Left lung (tissue), 4 donors: ENCODE measurements at regions not wholly inside any gene's neighbourhood (a gene's known extent, or its start where the extent isn't known, plus 50 kb on each side); places are given as distances from the start of the nearest gene placed in this dataset.

Experiments
- ATAC-seq: fragments of 200-7000 bp; cut with Tn5 transposase; one replicate; pipeline ENCODE4 v1.9.1; 2020; ENCODE audit warnings: moderate library complexity
- DNase-seq, 4 donors: peaks; one replicate each; pipeline ENCODE4 v3.0.0-alpha.2; 2013 to 2020
- H3K27ac ChIP-seq, 2 donors: fragments of 200-600 bp; sonication (generic) in 1 of 2; one replicate each; pipeline versions ENCODE4 v1.5.0 to v1.8.0; 2020 to 2021
- H3K27me3 ChIP-seq, 2 donors: fragments of 200-600 bp; sonication (generic) in 1 of 2; one replicate each; pipeline versions ENCODE4 v1.5.0 to v1.8.0; 2020 to 2021
- H3K36me3 ChIP-seq, 2 donors: fragments of 200-600 bp; sonication (generic) in 1 of 2; one replicate each; pipeline versions ENCODE4 v1.5.0 to v1.8.0; 2020 to 2021
- H3K4me1 ChIP-seq, 2 donors: fragments of 200-600 bp; one replicate each; pipeline ENCODE4 v1.8.0; 2021
- H3K4me3 ChIP-seq, 2 donors: fragments of 200-600 bp; sonication (generic) in 1 of 2; one replicate each; pipeline versions ENCODE4 v1.5.0 to v1.8.0; 2020 to 2021; ENCODE audit warnings: mild to moderate bottlenecking in 1 of 2
- H3K9me3 ChIP-seq, 2 donors: fragments of 200-600 bp; sonication (generic) in 1 of 2; one replicate each; pipeline versions ENCODE4 v1.5.0 to v1.8.0; 2020 to 2021
- intact Hi-C, 2 donors: fragments of 100-400 bp; cut with DNase I; formaldehyde crosslinking; loops; one replicate each; pipeline versions ENCODE4 v1.11.2 to v1.14.2; 2022
- TF ChIP-seq, protein P1 (sequence below), 2 donors: fragments of 200-600 bp; sonication (generic) in 1 of 2; IDR thresholded peaks; one replicate each; pipeline versions ENCODE4 v1.5.0 to v1.8.0; 2021; ENCODE audit warnings: antibody characterized with exemption in 2 of 2
- donor health status: DM: no; HTN: yes; CAD: no.
- donor health status: DM: no; HTN: no; CAD: no.

DNA sequence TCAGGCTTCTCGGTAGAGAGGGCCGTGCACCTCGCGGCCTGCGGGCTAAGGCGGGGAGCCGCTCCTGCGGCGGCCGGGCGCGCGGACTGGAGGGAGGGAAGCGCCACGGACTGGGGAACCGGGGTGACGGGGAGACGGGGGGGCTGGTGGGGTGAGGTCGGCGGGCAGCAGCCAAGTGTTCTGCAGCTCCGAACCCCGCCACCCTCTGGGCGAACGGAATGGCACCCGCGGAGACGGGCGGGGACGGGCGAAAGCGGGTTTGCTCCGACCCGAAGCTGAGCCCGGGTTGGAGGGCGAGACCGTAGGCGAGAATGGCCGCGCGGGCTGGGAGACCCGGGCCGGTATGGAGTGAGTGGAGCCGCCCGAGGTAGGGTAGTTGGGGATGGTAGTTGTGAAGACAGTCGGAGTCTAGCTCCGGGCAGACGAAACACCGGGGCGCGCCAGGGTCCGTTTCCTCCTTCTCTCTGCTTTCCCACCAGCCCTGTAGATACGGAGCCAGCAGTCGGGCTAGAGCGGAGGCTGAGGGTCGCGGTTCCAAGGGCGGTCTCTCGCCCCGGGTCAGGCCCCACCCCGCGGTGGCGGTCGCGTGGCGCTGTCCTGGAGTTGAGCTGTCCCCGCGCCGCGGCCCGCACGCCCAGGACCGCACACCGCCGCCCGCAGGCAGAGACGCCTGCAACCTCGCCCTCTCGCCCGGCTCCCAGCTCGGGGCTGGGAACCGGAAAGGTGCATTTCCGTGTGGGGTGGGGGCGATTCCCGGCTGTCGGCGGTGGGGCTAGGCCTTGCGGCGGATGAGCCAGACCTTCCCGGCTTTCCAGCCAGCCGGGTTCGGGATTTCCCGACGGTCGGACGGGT is 160.3 kb upstream of the SIX2 start:
- no peak overlapping the region for H3K27ac ChIP-seq
- TF ChIP-seq, protein P1, sequence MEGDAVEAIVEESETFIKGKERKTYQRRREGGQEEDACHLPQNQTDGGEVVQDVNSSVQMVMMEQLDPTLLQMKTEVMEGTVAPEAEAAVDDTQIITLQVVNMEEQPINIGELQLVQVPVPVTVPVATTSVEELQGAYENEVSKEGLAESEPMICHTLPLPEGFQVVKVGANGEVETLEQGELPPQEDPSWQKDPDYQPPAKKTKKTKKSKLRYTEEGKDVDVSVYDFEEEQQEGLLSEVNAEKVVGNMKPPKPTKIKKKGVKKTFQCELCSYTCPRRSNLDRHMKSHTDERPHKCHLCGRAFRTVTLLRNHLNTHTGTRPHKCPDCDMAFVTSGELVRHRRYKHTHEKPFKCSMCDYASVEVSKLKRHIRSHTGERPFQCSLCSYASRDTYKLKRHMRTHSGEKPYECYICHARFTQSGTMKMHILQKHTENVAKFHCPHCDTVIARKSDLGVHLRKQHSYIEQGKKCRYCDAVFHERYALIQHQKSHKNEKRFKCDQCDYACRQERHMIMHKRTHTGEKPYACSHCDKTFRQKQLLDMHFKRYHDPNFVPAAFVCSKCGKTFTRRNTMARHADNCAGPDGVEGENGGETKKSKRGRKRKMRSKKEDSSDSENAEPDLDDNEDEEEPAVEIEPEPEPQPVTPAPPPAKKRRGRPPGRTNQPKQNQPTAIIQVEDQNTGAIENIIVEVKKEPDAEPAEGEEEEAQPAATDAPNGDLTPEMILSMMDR (IDR thresholded peaks at IDR 0.05), result no peak
- intact Hi-C loops, result no loop called here
- peaks cover 68 to 96% of the 10 kb centered on the region in 2 donors for H3K27me3 ChIP-seq
- DNase-seq (peak in 2 of 4 donors; percentile 17 to 80), ATAC-seq (peak; percentile 61)
- peaks cover 7 to 17% of the 10 kb centered on the region in 2 donors for H3K4me1 ChIP-seq
- no peaks in the 10 kb centered on the region for H3K36me3 ChIP-seq
- no peaks in the 10 kb centered on the region for H3K9me3 ChIP-seq
- peak overlapping the region; percentile 16 to 22 for H3K4me3 ChIP-seq

- H3K27me3 ChIP-seq, result peaks cover 69 to 97% of the 10 kb centered on the region in 2 donors
Measured at GRCh38 chr2:45168711-45169338, 159.6 kb upstream of the SIX2 start.

DNA sequence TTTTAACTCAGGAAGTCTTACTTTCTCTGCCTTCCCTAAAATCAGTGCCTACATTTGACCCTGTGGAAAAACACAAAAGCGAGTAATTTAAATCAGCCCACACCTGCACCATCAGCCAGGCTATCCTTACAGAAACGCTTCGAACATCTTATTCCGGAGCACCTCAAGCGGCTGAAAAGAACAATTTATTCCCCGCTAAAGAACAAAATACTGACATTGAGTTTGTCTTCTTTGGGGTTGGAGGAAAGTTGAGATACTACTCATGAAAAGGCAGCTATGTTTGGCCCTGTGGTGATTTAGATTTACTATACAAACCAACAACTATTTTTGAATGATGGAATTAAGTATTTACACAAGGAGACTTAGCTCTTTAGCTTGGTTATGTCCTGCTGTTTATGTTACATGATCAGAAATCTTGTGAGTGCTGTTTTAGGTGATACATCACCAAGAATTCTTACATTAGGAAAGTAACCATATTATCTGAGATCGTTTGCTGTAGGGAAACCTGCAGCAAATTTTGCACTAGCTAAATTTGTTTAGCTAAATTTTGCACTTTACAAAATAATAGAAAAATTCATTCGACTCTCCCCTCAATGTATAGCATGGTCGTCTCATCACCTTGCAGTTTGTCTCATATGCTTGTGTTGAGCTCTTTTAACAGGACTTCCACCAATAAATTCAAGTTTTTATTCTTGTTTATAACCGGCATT is 158.8 kb upstream of the SIX2 start:
- no peak for DNase-seq

More at GRCh38 chr2:45168711-45169338, 159.6 kb upstream of the SIX2 start:
- Histone ChIP-seq H3K27ac (no peak overlapping the region), H3K4me1 (peaks cover 7 to 17% of the 10 kb centered on the region in 2 donors), H3K4me3 (peak overlapping the region; percentile 16 to 22), H3K36me3 (no peaks in the 10 kb centered on the region), H3K9me3 (no peaks in the 10 kb centered on the region)
- DNase-seq, result peak in 2 of 4 donors; percentile 13 to 73
- intact Hi-C loops, result no loop called here
- TF ChIP-seq, protein P1 (IDR thresholded peaks at IDR 0.05), result no peak
- peak; percentile 62 for ATAC-seq

DNA sequence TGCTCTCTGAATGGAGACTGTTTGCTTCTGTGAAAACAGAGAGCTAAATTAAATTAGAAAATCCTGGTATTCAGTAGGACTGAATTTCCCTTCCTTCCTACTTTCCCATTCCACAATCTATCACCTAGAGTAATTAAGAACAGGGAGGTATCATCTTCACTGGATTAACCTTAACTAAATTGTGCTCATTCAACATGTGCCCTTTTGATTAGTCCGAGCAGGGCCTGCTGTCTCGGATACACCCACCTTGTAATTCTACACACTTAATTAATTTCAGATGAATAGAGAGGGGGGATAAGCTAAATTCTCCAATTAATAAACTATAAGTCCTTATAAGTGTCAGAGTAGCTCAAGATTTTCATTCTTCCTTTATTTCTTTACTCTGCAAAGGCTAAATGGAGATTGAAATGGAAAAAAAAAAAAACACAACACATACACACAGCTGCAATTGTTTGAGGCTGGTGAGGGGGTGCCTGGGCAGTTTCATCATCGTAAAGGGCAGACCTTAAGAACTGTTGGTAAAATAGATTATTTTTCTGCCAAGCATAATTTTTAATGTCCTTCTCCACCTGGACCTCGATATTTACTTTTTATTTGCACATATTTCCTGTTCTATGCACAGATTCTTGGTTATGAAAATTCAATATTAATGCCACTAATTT is 157.1 kb upstream of the SIX2 start:
- intact Hi-C loops, result no loop called here
- H3K36me3 ChIP-seq, result no peaks in the 10 kb centered on the region
- TF ChIP-seq, protein P1 (IDR thresholded peaks at IDR 0.05), result no peak
- DNase-seq (no peak), ATAC-seq (no peak)
- no peak overlapping the region for H3K27ac ChIP-seq
- H3K4me3 ChIP-seq, result no peak overlapping the region
- H3K27me3 ChIP-seq, result peaks cover 76% of the 10 kb centered on the region in 2 donors
- no peaks in the 10 kb centered on the region for H3K9me3 ChIP-seq
- H3K4me1 ChIP-seq, result peaks cover 7 to 17% of the 10 kb centered on the region in 2 donors

More for the DNA sequence above, 158.8 kb upstream of the SIX2 start:
- TF ChIP-seq, protein P1 (IDR thresholded peaks at IDR 0.05), result no peak
- intact Hi-C loops, result no loop called here
- Histone ChIP-seq H3K27ac (no peak overlapping the region), H3K36me3 (no peaks in the 10 kb centered on the region), H3K9me3 (no peaks in the 10 kb centered on the region), H3K4me3 (no peak overlapping the region), H3K4me1 (peaks cover 7 to 17% of the 10 kb centered on the region in 2 donors), H3K27me3 (peaks cover 75 to 93% of the 10 kb centered on the region in 2 donors)
- ATAC-seq, result no peak
